AG09309 (cell line): ENCODE measurements at regions not wholly inside any gene's neighbourhood (a gene's known extent, or its start where the extent isn't known, plus 50 kb on each side); places are given as distances from the start of the nearest gene placed in this dataset.

Experiments
- DNase-seq: peaks from one replicate; pipeline ENCODE4 v3.0.0-alpha.2; 2010; ENCODE audit warnings: low read depth
- H3K4me3 ChIP-seq: 2 replicates; pipeline ENCODE4 v1.5.1; 2011; ENCODE audit warnings: mild to moderate bottlenecking, low read depth, low read length, moderate library complexity; ENCODE audit not compliant: control insufficient read depth
- TF ChIP-seq, protein P1 (sequence below): IDR thresholded peaks from 2 replicates; pipeline ENCODE4 v1.5.1; 2011; ENCODE audit warnings: mild to moderate bottlenecking, low read depth, low read length, inconsistent platforms; ENCODE audit not compliant: insufficient read depth, control insufficient read depth; ENCODE audit errors: missing control alignments

DNA sequence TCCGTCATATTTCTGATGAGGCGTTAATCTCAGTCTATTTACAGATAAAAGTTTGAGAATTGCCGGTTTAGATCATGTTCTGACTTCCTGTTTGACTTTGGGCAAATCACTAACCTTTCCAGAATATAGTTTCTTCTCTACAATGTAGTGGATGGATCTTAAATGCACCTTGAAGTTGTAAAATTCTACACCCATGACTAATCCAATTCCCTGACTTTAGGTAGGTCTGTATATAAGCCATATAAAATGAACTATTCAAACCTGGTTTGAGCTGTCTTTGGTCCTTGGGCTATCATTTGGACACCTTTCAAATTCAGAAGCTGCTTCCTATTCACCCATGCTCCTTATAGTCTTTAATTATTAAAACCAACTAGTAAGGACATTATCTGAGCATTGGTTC lies 52.2 kb upstream of the BLID start:
- no peak overlapping the region for H3K4me3 ChIP-seq
- TF ChIP-seq, protein P1, sequence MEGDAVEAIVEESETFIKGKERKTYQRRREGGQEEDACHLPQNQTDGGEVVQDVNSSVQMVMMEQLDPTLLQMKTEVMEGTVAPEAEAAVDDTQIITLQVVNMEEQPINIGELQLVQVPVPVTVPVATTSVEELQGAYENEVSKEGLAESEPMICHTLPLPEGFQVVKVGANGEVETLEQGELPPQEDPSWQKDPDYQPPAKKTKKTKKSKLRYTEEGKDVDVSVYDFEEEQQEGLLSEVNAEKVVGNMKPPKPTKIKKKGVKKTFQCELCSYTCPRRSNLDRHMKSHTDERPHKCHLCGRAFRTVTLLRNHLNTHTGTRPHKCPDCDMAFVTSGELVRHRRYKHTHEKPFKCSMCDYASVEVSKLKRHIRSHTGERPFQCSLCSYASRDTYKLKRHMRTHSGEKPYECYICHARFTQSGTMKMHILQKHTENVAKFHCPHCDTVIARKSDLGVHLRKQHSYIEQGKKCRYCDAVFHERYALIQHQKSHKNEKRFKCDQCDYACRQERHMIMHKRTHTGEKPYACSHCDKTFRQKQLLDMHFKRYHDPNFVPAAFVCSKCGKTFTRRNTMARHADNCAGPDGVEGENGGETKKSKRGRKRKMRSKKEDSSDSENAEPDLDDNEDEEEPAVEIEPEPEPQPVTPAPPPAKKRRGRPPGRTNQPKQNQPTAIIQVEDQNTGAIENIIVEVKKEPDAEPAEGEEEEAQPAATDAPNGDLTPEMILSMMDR: no peak
- no peak for DNase-seq

DNA sequence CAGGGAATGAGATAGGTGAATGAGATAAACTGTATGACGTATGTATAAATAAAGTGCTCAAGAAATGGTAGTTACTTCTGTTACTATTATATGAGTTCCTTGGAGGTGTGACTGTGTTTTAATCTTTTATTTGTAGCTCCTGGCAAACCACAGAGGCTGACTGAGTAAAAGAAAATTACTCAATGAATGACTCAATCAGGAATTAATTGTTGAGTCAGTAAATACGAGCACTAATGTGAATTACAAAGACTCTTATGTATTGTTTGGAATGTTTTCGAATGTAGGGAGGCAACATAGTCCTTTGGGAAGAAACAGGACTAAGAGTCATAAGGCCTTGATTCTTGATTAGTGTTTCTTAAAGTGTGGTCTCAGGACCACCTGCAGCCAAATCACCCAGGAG lies 51.1 kb upstream of the BLID start:
- TF ChIP-seq, protein P1: no peak
- no peak overlapping the region for H3K4me3 ChIP-seq
- DNase-seq: peak; percentile 62

DNA sequence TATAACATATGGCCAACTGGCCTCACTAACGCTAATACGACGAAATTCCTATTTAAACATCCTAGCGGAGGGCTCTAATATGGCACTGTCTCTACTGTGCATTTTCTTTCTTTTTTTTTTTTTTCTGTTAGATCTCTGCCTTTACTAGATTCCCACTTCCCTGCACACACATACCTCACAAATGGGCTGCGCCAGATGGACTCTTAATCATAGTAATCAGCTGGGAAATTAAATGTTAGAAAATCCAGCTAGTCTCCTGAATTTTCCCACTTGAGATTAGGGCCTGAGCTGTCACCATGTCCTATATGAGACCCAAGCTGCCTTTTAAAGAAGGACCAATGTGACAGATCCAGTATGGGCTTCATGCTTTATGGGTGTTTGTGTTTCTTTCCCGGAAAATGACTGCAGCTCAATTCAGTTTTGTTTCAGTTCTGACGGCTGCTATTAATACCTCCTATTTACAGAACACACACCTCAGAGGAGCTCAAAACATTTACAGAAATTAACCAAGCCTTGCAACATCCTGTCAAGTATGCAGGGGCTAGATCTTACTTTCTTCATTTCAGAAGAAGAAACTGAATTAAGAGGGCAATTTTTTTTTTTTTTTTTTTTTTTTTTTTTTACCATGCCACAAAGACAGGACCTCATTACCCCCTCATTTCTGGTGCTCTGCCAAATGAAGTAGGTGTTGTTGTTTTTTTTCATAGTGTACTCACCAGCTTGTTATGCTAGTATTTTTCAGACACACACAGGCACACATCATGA lies 49.8 kb upstream of the BLID start:
- TF ChIP-seq, protein P1: no peak
- DNase-seq: no peak
- H3K4me3 ChIP-seq: no peak overlapping the region
